HFFc6 (cell line): ENCODE measurements at regions not wholly inside any gene's neighbourhood (a gene's known extent, or its start where the extent isn't known, plus 50 kb on each side); places are given as distances from the start of the nearest gene placed in this dataset.

Source experiments
- DNase-seq: peaks from one replicate; pipeline ENCODE4 v3.0.0-alpha.2; 2018
- H3K27ac Mint-ChIP-seq: 2 replicates; pipeline ENCODE4 v1.8.0; 2020; ENCODE audit warnings: mild to moderate bottlenecking, mixed read lengths
- H3K27me3 Mint-ChIP-seq: 2 replicates; pipeline ENCODE4 v1.8.0; 2021; ENCODE audit warnings: mild to moderate bottlenecking, moderate library complexity, mixed read lengths; ENCODE audit not compliant: insufficient read depth
- H3K36me3 Mint-ChIP-seq: 2 replicates; pipeline ENCODE4 v1.8.0; 2021; ENCODE audit warnings: low read depth, mixed read lengths
- H3K4me1 Mint-ChIP-seq: 2 replicates; pipeline ENCODE4 v1.8.0; 2020; ENCODE audit warnings: low read depth, mixed read lengths
- H3K4me3 Mint-ChIP-seq: 2 replicates; pipeline ENCODE4 v1.8.0; 2020; ENCODE audit warnings: mild to moderate bottlenecking, moderate library complexity, mixed read lengths
- H3K9me3 Mint-ChIP-seq: 2 replicates; pipeline ENCODE4 v1.8.0; 2020; ENCODE audit warnings: mild to moderate bottlenecking, mixed read lengths
- CTCF ChIP-seq: fragments of 200-600 bp; sonication (generic); IDR thresholded peaks from 2 replicates; pipeline ENCODE4 v1.5.0; 2021; ENCODE audit warnings: antibody characterized with exemption, mild to moderate bottlenecking

DNA sequence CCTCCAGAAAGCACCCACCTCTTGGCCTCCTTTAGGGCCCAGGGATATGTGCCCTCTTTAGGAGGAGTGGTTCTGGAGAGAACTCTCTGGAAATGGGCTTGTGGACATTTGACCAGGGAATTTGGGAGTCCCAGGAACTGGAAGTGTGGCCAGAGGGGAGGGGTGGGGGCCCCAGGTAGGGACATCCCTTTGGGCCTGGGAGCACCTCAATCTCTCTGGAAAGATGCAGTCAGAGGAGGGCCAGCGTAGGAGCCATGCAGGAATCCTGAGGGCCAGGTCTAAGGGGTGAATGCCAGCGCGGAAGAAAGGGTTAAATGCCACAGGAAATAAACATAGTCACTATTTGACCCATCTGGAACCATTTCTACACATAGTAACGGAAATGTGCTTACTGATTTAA is 50.3 kb upstream of the ITGA11 start:
- peaks cover 41% of the 10 kb centered on the region for H3K4me1 Mint-ChIP-seq
- TF ChIP-seq CTCF: no peak
- H3K9me3 Mint-ChIP-seq: no peaks in the 10 kb centered on the region
- H3K4me3 Mint-ChIP-seq: no peak overlapping the region
- H3K27ac Mint-ChIP-seq: no peak overlapping the region
- H3K36me3 Mint-ChIP-seq: no peaks in the 10 kb centered on the region
- no peak for DNase-seq
- peaks cover 32% of the 10 kb centered on the region for H3K27me3 Mint-ChIP-seq

- no peak overlapping the region for H3K27ac Mint-ChIP-seq
- DNase-seq: no peak
Measured at GRCh38 chr15:68483165-68483564, 51.2 kb upstream of the ITGA11 start.

DNA sequence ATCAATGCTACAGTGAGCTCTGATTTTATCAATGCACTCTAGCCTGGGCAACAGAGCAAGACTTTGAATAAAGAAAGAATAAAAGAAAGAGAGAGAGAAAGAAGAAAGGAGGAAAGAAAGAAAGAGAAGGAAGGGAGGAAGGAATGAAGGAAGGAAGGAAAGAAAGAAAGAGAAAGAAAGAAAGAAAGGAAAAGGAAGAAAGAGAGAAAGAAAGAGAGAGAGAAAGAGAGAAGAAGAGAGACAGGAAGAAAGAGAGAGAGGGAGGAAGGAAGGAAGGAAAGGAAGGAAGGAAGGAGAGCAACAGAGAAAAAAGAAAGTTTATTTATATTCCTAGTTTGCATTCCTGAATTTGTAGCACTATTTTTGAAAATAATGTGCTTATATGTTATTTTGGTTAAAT is 52.3 kb upstream of the ITGA11 start:
- Mint-ChIP-seq H3K4me1 (peaks cover 48% of the 10 kb centered on the region), H3K27ac (peak overlapping the region; percentile 69)

More at GRCh38 chr15:68483165-68483564, 51.2 kb upstream of the ITGA11 start:
- H3K4me3 Mint-ChIP-seq: no peak overlapping the region
- no peaks in the 10 kb centered on the region for H3K9me3 Mint-ChIP-seq
- H3K36me3 Mint-ChIP-seq: no peaks in the 10 kb centered on the region
- no peak for TF ChIP-seq CTCF
- H3K4me1 Mint-ChIP-seq: peaks cover 50% of the 10 kb centered on the region
- peaks cover 34% of the 10 kb centered on the region for H3K27me3 Mint-ChIP-seq

GRCh38 chr15:68484696-68485400 is 52.9 kb upstream of the ITGA11 start:
- Mint-ChIP-seq H3K9me3 (no peaks in the 10 kb centered on the region), H3K36me3 (no peaks in the 10 kb centered on the region), H3K4me3 (peak overlapping the region; percentile 70), H3K4me1 (peaks cover 42% of the 10 kb centered on the region), H3K27ac (peak overlapping the region; percentile 69), H3K27me3 (peaks cover 29% of the 10 kb centered on the region)
- TF ChIP-seq CTCF: no peak
- peak; percentile 63 for DNase-seq

More for the DNA sequence above, 52.3 kb upstream of the ITGA11 start:
- TF ChIP-seq CTCF: no peak
- H3K36me3 Mint-ChIP-seq: no peaks in the 10 kb centered on the region
- H3K27me3 Mint-ChIP-seq: peaks cover 30% of the 10 kb centered on the region
- peak overlapping the region; percentile 70 for H3K4me3 Mint-ChIP-seq
- no peak for DNase-seq
- H3K9me3 Mint-ChIP-seq: no peaks in the 10 kb centered on the region

DNA sequence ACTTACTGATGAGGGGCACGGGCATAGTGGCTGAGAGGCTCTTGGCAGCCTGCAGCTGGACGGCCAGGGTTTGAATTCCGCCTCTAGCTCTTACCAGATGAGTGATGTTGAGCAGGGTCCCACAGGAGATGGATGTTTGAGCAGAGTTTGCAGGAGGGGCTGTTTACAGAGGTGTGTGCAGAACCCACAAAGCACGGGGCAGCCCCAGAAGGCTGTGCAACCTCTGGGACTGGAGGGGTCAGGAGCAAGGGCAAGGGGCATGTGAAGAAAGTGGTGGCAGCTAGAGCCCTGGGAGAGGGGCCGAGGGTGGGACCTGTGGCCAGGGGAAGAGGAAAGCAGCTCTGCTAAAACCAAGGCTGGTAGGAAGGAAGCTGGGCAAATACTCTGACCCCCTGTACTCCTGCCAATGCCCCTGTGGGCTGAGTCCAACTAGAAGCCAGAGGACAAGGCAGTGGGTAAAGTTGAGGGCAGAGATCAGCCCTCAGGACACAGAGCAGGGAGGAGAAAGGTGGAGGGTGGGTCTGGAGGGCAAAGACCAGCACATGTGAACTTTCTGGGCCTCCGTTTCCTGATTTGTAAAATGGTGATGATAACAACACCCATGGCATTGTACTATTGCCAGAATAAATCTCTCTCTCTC is 53.9 kb upstream of the ITGA11 start:
- no peak for TF ChIP-seq CTCF
- Mint-ChIP-seq H3K4me1 (peaks cover 41% of the 10 kb centered on the region), H3K36me3 (no peaks in the 10 kb centered on the region), H3K27ac (no peak overlapping the region), H3K9me3 (no peaks in the 10 kb centered on the region), H3K4me3 (no peak overlapping the region), H3K27me3 (peaks cover 29% of the 10 kb centered on the region)
- DNase-seq: no peak
